ENCODE measurements at regions not wholly inside any gene's neighbourhood (a gene's known extent, or its start where the extent isn't known, plus 50 kb on each side); places are given as distances from the start of the nearest gene placed in this dataset.

DNA sequence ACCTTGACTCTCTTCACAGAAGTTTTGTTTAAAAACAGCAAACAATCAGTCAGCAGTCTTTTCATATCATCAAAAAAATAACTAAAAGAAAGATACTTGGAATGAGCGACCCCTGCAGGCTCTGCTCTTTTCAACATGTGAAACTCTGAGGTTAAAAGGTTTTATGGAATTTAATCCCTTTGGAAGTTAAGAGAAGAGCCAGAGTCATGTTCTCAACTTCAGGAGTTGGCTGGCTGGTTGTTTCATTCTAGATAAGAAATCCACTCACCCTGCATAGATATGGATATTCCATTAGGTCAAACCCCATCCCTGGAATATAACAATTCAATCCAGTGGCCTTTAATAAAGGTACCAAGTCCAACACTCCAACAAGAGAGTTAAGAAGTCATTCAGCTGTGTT lies 115.6 kb upstream of the RMDN2 start:
- WGBS, result 31% methylated on average over 1 of the region's 1 CpG
- intact Hi-C loops (cut with DNase I), result no loop called here

DNA sequence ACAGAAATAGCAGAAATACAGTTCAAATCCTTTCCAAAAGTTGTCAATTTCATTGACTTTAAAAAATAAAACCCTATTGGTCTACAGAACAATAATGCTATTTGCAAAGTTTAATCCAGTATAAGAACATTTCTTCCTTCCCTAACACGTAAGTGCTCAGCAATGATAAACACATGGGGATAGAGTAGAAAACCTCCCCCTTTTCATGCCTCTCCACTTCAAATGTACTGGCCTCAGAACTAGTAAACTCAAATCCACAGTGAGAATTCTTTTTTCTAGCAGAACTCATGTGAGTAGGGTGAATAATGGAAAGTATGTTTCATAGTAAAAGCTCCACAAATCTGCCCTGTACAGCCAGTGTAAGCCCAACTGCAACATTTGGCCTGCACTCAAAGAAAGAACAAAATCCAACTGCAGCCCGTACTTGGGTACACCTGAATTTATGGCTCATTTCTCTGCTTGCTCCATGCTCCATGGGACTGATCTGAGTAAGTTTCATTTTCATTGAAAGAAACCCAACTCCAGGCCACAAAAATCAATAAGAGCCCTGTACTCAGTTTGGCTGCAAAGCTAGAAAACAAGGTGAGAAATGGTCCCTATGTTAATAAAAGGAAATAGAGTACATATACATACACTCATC lies 115.0 kb upstream of the RMDN2 start:
- Histone ChIP-seq H3K9me3 (no peaks in the 10 kb centered on the region), H3K4me1 (replicated peaks) (no peaks in the 10 kb centered on the region), H3K36me3 (no peaks in the 10 kb centered on the region), H3K4me3 (no peak overlapping the region), H3K27ac (no peak overlapping the region), H3K27me3 (replicated peaks; ENCODE audit: insufficient read depth) (no peaks in the 10 kb centered on the region)
- WGBS, result 41% methylated on average over 2 of the region's 2 CpGs
- no peak for DNase-seq (ENCODE audit: low spot score)
- intact Hi-C loops (cut with DNase I), result no loop called here
- no peak for TF ChIP-seq POLR2AphosphoS5 (IDR thresholded peaks at IDR 0.05)
- TF ChIP-seq, protein P1, sequence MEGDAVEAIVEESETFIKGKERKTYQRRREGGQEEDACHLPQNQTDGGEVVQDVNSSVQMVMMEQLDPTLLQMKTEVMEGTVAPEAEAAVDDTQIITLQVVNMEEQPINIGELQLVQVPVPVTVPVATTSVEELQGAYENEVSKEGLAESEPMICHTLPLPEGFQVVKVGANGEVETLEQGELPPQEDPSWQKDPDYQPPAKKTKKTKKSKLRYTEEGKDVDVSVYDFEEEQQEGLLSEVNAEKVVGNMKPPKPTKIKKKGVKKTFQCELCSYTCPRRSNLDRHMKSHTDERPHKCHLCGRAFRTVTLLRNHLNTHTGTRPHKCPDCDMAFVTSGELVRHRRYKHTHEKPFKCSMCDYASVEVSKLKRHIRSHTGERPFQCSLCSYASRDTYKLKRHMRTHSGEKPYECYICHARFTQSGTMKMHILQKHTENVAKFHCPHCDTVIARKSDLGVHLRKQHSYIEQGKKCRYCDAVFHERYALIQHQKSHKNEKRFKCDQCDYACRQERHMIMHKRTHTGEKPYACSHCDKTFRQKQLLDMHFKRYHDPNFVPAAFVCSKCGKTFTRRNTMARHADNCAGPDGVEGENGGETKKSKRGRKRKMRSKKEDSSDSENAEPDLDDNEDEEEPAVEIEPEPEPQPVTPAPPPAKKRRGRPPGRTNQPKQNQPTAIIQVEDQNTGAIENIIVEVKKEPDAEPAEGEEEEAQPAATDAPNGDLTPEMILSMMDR (IDR thresholded peaks at IDR 0.05), result no peak
- no peak for TF ChIP-seq POLR2A (IDR thresholded peaks at IDR 0.05)

More for the DNA sequence above, 115.6 kb upstream of the RMDN2 start:
- no peak for DNase-seq (ENCODE audit: low spot score)
- Histone ChIP-seq H3K27me3 (replicated peaks; ENCODE audit: insufficient read depth) (no peaks in the 10 kb centered on the region), H3K9me3 (no peaks in the 10 kb centered on the region), H3K4me3 (no peak overlapping the region), H3K36me3 (no peaks in the 10 kb centered on the region), H3K27ac (no peak overlapping the region), H3K4me1 (replicated peaks) (no peaks in the 10 kb centered on the region)
- TF ChIP-seq POLR2A (IDR thresholded peaks at IDR 0.05) (no peak), POLR2AphosphoS5 (IDR thresholded peaks at IDR 0.05) (peak; percentile 1)
- TF ChIP-seq, protein P1 (IDR thresholded peaks at IDR 0.05), result peak in 3 of 4 experiments; percentile 25 to 56 (median 46)

DNA sequence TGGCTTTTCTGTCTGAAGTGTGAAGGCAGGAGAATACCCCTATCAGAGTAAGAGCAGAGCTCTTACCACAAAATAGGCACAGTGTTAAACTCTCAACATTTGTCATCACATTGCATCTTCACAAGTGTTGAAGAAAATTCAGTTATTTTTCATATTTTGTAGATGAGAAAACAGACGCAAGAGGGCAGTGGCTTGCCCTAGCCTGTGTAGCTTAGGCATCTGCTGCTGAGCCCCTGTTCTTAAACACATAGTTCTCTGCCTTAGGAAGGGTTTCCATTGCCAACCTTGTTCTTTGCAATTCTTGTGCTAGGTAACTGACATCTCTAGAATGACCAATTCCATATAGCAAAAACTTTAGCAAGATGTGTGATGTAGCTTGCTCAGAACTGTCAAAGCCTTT lies 112.7 kb upstream of the RMDN2 start:
- DNase-seq (ENCODE audit: low spot score), result no peak
- H3K4me3 ChIP-seq, result no peak overlapping the region
- no peaks in the 10 kb centered on the region for H3K4me1 ChIP-seq (replicated peaks)
- H3K27me3 ChIP-seq (replicated peaks; ENCODE audit: insufficient read depth), result no peaks in the 10 kb centered on the region
- H3K27ac ChIP-seq, result no peak overlapping the region
- intact Hi-C loops (cut with DNase I), result no loop called here
- H3K36me3 ChIP-seq, result no peaks in the 10 kb centered on the region
- WGBS, result 89% methylated on average over 1 of the region's 1 CpG
- H3K9me3 ChIP-seq, result no peaks in the 10 kb centered on the region
- no peak for TF ChIP-seq POLR2AphosphoS5 (IDR thresholded peaks at IDR 0.05)
- TF ChIP-seq, protein P1 (IDR thresholded peaks at IDR 0.05), result no peak
- no peak for TF ChIP-seq POLR2A (IDR thresholded peaks at IDR 0.05)

DNA sequence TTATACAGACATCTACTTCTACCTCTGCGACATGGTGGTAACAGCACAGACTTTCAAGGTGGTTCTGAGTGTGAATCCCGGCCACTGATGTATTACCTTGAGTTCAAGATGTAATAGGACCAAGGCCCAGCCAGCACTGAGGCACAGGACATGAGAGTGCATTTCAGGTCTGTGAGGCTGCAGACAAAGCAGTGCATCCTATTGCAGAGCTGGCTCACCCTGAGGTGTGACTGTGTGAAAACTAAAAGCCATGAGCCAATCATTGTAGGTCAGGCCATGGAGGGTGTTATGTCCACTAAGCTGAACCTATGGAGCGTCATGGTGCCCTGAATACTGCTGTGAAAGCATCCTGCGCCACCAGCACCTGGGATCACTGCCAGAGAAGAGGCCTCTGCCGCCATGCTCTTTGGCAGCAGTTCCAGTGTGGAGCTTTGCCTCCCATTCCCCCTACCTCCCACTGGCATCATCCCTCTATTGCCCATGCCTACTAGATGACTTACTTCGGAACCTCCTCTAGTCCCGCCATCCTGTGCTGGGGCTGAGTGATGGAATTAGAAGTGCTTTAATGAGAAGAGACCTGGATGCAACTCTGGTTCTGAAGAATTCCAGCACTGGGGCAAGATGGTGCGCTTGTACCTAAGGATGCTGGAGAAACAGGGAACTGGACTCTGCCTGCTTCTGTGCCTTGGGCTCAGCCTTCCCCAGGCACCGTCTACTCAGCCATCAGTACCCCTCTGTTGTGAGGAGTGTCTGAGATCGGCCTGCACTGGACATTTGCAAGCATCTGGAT lies 112.0 kb upstream of the RMDN2 start:
- DNase-seq (ENCODE audit: low spot score), result no peak
- Histone ChIP-seq H3K9me3 (no peaks in the 10 kb centered on the region), H3K27ac (no peak overlapping the region), H3K36me3 (no peaks in the 10 kb centered on the region), H3K4me1 (replicated peaks) (no peaks in the 10 kb centered on the region), H3K27me3 (replicated peaks; ENCODE audit: insufficient read depth) (no peaks in the 10 kb centered on the region), H3K4me3 (no peak overlapping the region)
- 92% methylated on average over 10 of the region's 10 CpGs for WGBS
- intact Hi-C loops (cut with DNase I), result no loop called here
- TF ChIP-seq, protein P1 (IDR thresholded peaks at IDR 0.05), result no peak
- TF ChIP-seq POLR2AphosphoS5 (IDR thresholded peaks at IDR 0.05) (no peak), POLR2A (IDR thresholded peaks at IDR 0.05) (no peak)

All from prostate gland (tissue), 2 donors.